HPDE6-E6E7 (cell line): ENCODE measurements at regions not wholly inside any gene's neighbourhood (a gene's known extent, or its start where the extent isn't known, plus 50 kb on each side); places are given as distances from the start of the nearest gene placed in this dataset.

Experiments
- DNase-seq: peaks from one replicate; pipeline ENCODE4 v3.0.0; 2011; ENCODE audit warnings: missing footprints; ENCODE audit errors: extremely low spot score

GRCh38 chr11:116598556-116598955 is 174.2 kb downstream of the BUD13 start:
- DNase-seq, result no peak

DNA sequence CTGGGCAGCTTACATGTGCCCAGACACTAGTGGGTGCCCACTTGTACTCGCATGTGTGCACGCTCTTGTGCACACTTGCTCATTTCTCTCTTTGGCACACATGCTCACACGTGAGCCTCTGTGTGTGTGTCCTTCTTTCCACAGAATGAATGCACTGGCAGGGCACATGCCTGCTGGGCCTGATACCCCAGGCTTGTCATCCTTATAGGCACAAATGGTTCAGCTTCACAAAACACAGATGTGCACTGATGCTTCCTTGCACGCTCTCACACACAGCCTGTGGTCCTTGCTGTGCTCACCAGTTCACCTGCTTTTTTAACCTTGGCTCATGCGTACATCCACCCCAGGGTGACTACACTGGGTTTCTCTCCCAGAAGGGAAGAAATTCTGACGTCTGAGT is 174.8 kb downstream of the BUD13 start:
- no peak for DNase-seq

- DNase-seq, result no peak
Measured at GRCh38 chr11:116596346-116597260, 176.2 kb downstream of the BUD13 start.

DNA sequence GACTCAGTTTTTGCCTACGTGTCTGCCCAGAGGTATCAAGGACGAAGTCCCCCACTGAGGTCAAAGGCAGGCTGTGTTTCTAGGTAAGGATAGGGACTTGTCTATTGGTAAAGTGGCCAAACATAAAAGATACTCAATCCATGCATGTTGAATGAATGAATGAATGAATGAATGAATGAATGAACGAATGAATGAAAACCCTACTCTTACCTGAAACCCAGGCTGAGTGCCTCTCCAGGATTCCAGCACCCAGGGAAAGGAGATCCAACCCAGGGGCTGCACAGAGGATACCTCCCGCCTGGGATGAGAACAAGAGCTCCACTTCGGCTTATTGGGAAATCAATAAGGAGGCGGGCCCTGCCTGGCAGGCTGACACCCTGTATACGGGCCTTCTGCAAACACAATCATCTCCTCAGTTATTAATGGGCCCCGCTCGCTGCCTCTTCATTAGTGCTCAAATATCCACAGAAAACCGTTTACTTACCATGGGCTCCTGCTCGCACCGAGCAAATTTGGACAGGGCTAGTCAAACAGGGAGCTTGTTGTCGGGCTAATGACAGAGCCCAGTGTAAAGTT is 177.4 kb downstream of the BUD13 start:
- DNase-seq, result no peak

DNA sequence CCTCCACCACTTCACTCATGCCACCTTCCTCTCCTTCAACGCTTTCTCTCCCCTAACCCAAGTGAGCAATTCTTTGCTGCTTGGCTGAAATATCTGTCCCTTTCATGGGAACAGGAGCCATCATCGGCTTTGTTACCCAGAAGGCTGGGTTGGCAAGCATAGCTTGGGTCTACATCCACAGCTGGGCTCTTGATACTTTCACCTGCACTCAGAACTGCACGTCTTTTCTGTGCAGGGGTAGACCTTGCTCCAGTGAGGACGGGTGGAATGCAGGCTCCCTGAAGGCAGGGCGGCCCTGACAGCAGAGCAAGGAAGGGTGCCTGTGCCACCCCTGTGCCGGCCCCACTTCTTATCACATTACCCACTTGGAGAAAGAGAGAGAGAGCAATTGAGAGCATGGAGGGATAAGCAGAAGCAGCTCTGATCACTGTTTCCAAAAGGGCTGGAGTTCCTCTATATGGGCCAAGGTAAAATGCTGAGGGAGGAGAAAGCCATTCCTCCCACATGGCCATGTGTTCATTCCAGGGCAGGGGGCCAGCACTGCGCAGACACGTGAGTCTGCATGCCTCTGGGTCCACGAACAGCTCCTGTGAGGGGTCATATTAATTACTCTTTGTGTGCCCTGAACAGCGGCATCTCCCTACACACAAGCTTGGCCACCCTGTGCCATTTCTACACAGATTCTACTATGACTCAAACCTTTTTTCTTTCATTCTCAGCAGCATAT is 181.8 kb downstream of the BUD13 start:
- DNase-seq, result no peak

DNA sequence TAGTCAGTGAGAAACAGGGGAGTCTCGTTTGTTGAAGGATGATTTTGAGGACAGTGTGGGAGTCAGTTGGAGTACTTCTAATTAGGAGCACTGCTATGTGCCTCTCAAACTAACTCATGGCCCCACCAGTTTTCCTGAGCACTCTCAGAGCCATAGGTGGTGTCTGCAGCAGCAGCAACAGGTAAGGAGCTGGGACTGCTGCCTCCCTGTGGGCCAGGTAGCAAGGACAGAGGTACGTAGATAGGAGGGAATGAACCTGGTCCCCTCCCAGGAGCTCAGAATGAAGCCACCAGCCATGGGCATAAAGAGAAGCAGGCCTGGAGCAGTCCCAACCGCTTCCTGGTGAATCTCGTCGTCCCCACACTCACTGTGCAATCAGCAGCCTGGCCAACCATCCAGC is 183.4 kb downstream of the BUD13 start:
- DNase-seq, result no peak

DNA sequence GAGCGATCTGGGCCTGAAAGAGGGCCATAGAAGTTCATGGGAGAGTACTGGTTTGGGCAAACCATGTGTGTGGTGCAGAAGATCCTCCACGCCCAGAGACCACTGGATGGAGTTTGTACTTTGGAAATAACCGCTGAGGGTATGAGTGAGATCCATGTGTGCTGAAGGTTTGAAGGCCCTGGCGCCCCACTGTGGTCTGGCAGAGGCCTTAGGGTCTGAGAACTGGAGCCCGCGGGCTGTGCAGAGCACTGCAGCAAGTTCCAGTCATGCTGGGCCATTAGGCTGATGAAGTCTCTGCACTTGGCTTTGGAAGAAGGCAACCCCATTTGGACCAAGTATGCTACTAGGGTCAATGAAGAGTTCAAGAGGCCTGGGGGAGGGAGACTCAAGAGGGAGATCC is 186.4 kb downstream of the BUD13 start:
- DNase-seq, result no peak

DNA sequence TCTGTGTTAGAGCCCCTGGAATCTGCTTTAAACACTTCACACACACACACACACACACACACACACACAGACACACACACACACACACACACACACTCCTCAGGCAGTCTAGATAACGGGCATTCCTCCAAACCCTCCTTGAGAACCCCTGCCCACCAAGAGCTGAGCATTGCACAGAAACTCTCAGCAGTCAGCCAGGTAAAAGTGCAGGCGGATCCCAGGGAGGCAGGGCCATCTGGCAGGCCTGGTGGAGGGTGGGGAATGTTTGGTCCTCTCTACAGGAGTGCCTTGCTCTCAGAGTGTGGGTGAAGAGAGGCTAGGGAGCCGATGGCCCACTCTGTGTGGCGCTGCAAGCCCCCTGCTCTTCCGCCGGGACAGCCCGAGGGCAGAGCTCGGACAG is 190.2 kb downstream of the BUD13 start:
- DNase-seq, result no peak

- DNase-seq, result no peak
Measured at GRCh38 chr11:116581349-116581748, 191.4 kb downstream of the BUD13 start.

GRCh38 chr11:116580799-116581198 is 192.0 kb downstream of the BUD13 start:
- DNase-seq, result no peak

GRCh38 chr11:116579857-116580727 is 192.7 kb downstream of the BUD13 start:
- no peak for DNase-seq

GRCh38 chr11:116579031-116579653 is 193.6 kb downstream of the BUD13 start:
- no peak for DNase-seq

DNA sequence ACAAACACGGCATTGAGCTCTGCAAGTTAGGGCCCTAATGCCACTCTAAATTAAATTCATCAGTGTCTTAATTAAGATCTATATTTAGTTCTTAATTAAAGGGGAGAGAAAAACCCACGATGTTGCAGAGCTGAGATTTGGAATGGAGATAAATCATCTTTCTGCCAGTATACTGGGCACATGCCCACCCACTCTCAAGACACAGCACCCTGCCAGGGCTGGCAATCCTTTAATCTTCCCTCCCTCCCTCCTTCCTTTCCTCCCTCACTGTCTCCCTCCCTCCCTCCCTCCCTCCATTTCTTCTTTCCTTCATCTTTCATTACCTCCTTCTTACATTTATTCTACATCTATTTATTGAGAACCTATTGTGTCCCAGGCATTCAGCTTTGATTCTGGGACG is 194.8 kb downstream of the BUD13 start:
- no peak for DNase-seq

- DNase-seq, result no peak
Measured at GRCh38 chr11:116577273-116577672, 195.5 kb downstream of the BUD13 start.

DNA sequence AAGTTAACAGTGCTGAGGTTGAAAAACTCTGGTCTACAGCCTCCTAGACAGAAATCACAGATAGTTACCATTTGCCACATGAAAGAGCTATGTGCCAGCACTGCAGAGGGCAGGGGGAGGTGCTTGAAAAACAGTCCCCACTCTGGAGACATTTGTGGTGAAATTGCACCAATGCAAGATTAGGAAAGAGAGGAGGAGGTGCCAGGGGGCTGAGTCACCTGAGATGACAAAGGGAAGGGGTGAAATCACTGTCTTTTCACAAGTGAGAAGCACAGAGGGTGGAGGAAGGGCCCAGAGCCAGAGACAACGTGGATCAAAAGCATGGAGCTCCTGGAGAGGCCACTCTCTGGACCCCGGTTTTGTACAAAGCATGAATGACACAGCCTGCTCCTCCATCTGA is 196.3 kb downstream of the BUD13 start:
- no peak for DNase-seq

- DNase-seq, result no peak
Measured at GRCh38 chr11:116567721-116568242, 205.0 kb downstream of the BUD13 start.

DNA sequence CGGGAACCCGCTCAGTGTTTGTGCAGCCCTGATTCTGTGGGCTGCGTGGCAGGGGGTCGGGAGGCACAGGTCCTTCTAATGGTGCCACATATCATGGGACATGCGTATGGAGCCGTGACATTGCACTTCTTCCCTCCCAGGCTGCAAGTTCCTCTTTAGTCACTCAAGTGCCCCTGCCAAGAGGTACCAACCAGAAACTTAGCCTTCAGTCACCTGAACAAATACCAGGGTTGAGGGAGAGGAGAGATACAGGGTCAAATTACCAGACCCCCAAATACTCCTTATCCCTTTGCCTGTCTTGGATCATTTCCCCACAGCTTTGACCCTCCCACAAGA is 209.1 kb downstream of the BUD13 start:
- DNase-seq, result no peak

DNA sequence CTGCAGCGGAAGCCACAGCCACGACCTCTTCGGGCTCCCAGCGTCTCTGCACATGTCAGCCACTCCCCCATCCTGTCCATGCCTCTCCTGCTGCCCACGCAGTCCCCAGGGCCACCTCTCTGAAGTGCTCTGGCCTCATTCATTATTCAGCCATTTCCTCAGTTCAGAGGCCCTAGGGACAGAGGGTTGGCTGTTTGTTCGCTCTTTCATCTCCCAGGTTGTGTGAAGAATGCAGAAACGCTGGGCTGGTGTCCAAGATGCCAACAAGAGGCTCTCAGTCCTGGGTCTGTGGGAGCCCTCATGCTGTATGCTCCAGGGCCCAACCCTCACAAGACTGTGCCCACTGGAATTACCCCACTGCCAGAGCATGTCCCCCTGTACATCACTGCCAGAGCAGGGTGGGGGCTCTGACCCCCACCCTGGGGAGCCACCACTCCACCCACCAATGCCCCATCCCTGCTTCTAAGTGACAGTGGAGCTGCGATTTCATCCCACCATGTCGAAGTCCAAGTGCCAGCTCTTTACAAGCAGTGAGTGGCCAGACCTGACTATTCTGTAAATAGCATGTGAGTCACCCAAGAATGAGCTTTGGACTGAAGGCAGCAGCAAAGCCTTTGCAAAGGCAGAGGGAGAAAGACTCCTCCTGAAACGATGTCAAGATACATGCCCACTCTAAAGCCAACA is 209.6 kb downstream of the BUD13 start:
- DNase-seq, result no peak

- no peak for DNase-seq
Measured at GRCh38 chr11:116560589-116560988, 212.2 kb downstream of the BUD13 start.

DNA sequence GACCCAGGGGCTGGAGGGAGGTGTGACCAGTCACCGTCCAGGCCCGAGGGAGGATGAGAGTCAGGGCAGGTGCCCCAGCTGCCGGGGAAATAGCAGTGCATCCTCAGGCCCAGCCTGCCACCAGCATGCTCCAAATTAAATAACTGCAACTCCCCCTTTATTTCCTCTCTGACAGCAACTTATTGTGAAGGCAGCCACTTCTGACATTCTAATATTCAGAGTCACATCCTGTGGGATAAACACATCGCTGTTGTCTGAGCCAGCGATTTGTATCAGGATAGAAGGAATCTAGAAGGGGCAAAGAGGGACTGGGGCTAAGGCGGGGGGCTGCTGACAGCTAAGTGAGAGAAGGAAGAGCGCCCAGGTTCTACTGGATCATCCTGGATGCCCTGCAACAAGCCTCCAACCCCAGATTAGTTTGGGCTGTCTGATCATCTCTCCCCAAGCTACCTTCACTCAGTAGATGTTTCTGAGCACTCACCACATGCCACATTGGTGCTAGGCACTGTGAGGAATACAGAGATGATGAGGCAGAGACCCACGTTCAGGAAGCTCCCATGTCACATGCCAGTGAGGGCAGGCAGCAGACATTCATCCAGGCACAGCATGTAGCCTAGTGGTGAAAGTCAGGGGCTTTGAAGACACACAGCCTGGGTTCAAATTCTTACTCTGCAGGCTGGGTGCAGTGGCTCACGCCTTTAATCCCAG is 214.1 kb downstream of the BUD13 start:
- no peak for DNase-seq
